ENCODE measurements at regions not wholly inside any gene's neighbourhood (a gene's known extent, or its start where the extent isn't known, plus 50 kb on each side); places are given as distances from the start of the nearest gene placed in this dataset.

- Histone ChIP-seq H3T11ph (ENCODE audit: low read length) (no peak overlapping the region), H3K9me3 (ENCODE audit: control insufficient read depth, low read depth, low read length) (no peaks in the 10 kb centered on the region), H3K14ac (ENCODE audit: insufficient read depth, low read length) (no peak overlapping the region), H2BK120ac (ENCODE audit: low read depth, low read length, poor library complexity, severe bottlenecking) (no peak overlapping the region), H3K79me2 (ENCODE audit: insufficient read depth, low read length) (no peaks in the 10 kb centered on the region), H4K5ac (ENCODE audit: insufficient read length, low read depth, low read length) (no peak overlapping the region), H4K8ac (replicated peaks; ENCODE audit: insufficient read length, low read depth, low read length) (no peak overlapping the region), H3K23me2 (ENCODE audit: insufficient read length, low read depth, low read length, poor library complexity, severe bottlenecking) (no peaks in the 10 kb centered on the region), H2BK15ac (ENCODE audit: low read depth, low read length) (no peak overlapping the region), H4K20me1 (ENCODE audit: control insufficient read depth, insufficient read depth, insufficient read length) (no peaks in the 10 kb centered on the region), H3K4ac (ENCODE audit: low read depth, low read length) (no peak overlapping the region), H3K18ac (ENCODE audit: insufficient read length, low read depth, low read length) (no peak overlapping the region), H4K91ac (ENCODE audit: insufficient read length, low read depth, low read length) (no peak overlapping the region), H3K56ac (ENCODE audit: insufficient read length, low read depth, low read length) (no peak overlapping the region), H3K4me2 (ENCODE audit: insufficient read depth, insufficient read length, low read length) (no peak overlapping the region), H2BK5ac (ENCODE audit: insufficient read length, low read length) (no peak overlapping the region), H2AK5ac (ENCODE audit: insufficient read length, low read length) (no peak overlapping the region), H3K27ac (ENCODE audit: insufficient read length, low read depth, low read length) (no peak overlapping the region), H3K23ac (ENCODE audit: insufficient read length, low read depth, low read length) (no peak overlapping the region), H3K27me3 (ENCODE audit: insufficient read depth, low read length) (no peaks in the 10 kb centered on the region), H3K4me1 (ENCODE audit: insufficient read depth, low read length) (no peaks in the 10 kb centered on the region; the same call in 1 of the 2 replicates), H3K9ac (ENCODE audit: extremely low read depth, insufficient read length, low read length) (no peak overlapping the region), H2AFZ (ENCODE audit: low read length) (no peak overlapping the region), H2BK20ac (ENCODE audit: low read depth, low read length, poor library complexity, severe bottlenecking) (no peak overlapping the region), H2BK12ac (ENCODE audit: insufficient read length, low read depth, low read length) (no peak overlapping the region), H3K79me1 (ENCODE audit: insufficient read depth, low read depth, low read length, poor library complexity, severe bottlenecking) (no peaks in the 10 kb centered on the region)
- peaks cover 16% of the 10 kb centered on the region for H3K27me3 Mint-ChIP-seq (ENCODE audit: low read depth)
- H3K4me1 Mint-ChIP-seq: peaks cover 53 to 54% of the 10 kb centered on the region in 2 experiments
- H3K4me3 Mint-ChIP-seq: no peak overlapping the region
- no peak overlapping the region for H3K27ac Mint-ChIP-seq
- H3K9me3 Mint-ChIP-seq: no peaks in the 10 kb centered on the region; a peak in 2 of 5 replicates
- no peak for TF ChIP-seq CTCF (conservative IDR thresholded peaks at IDR 0.05)
- no peaks in the 10 kb centered on the region; a peak in 1 of 7 replicates for H3K36me3 Mint-ChIP-seq (ENCODE audit: insufficient read depth in 1 of 3, low read depth in 3 of 3)
- DNase-seq: no peak
- no CpG with 5 or more reads among the region's 6 CpGs for WGBS (ENCODE audit: extremely low coverage, insufficient read length, low lambda C conversion rate)
These were observed 100.2 kb upstream of the ID2 start for GRCh38 chr2:8581601-8582041.

All from H9 (cell line).